GM23338 (cell line): ENCODE measurements at regions not wholly inside any gene's neighbourhood (a gene's known extent, or its start where the extent isn't known, plus 50 kb on each side); places are given as distances from the start of the nearest gene placed in this dataset.

Experiments
- ATAC-seq: fragments of 200-7000 bp; cut with Tn5 transposase; 3 replicates; pipeline ENCODE4 v1.9.1; 2020
- DNase-seq: peaks from one replicate; pipeline ENCODE4 v3.0.0-alpha.2; 2015; ENCODE audit warnings: low spot score
- H2AFZ ChIP-seq: fragments of 200-600 bp; sonication (generic); 2 replicates; pipeline ENCODE4 v1.8.0; 2016; ENCODE audit warnings: antibody characterized with exemption, mild to moderate bottlenecking, moderate library complexity
- H3F3A ChIP-seq: fragments of 200-600 bp; sonication (generic); replicated peaks from 2 replicates; pipeline ENCODE4 v1.8.0; 2017; ENCODE audit warnings: antibody characterized with exemption, mixed run types, low read depth
- H3K27ac ChIP-seq: fragments of 200-600 bp; sonication (generic); 2 replicates; pipeline ENCODE4 v1.6.1; 2016; ENCODE audit warnings: low read depth
- H3K27me3 ChIP-seq: fragments of 200-600 bp; sonication (generic); 2 replicates; pipeline ENCODE4 v1.8.0; 2016; ENCODE audit warnings: mild to moderate bottlenecking, mixed run types, moderate library complexity; ENCODE audit not compliant: insufficient read depth
- H3K36me3 ChIP-seq: fragments of 200-600 bp; sonication (generic); 2 replicates; pipeline ENCODE4 v1.8.0; 2016; ENCODE audit warnings: mild to moderate bottlenecking; ENCODE audit not compliant: insufficient read depth
- H3K4me1 ChIP-seq: fragments of 200-600 bp; sonication (generic); 2 replicates; pipeline ENCODE4 v1.8.0; 2016; ENCODE audit warnings: mild to moderate bottlenecking, moderate library complexity; ENCODE audit not compliant: insufficient read depth
- H3K4me2 ChIP-seq: fragments of 200-600 bp; sonication (generic); 2 replicates; pipeline ENCODE4 v1.7.1; 2017; ENCODE audit warnings: mixed run types
- H3K4me3 ChIP-seq: fragments of 200-600 bp; sonication (generic); 2 replicates; pipeline ENCODE4 v1.6.1; 2016; ENCODE audit warnings: mixed run types
- H3K79me2 ChIP-seq: fragments of 200-600 bp; sonication (generic); replicated peaks from 2 replicates; pipeline ENCODE4 v1.8.0; 2017; ENCODE audit warnings: mild to moderate bottlenecking; ENCODE audit not compliant: insufficient read depth
- H3K9me2 ChIP-seq: fragments of 200-600 bp; sonication (generic); 2 replicates; pipeline ENCODE4 v1.8.0; 2017; ENCODE audit not compliant: insufficient read depth
- H4K20me1 ChIP-seq: fragments of 200-600 bp; sonication (generic); replicated peaks from 2 replicates; pipeline ENCODE4 v1.8.0; 2017; ENCODE audit warnings: mild to moderate bottlenecking; ENCODE audit not compliant: insufficient read depth
- H3K27ac Mint-ChIP-seq: 2 replicates; pipeline ENCODE4 v1.8.0; 2020; ENCODE audit warnings: inconsistent platforms, mild to moderate bottlenecking, moderate library complexity, mixed read lengths
- H3K27me3 Mint-ChIP-seq: 3 replicates; pipeline ENCODE4 v1.8.0; 2022; ENCODE audit warnings: low read depth, mild to moderate bottlenecking, moderate library complexity, mixed read lengths, inconsistent platforms; ENCODE audit not compliant: insufficient read depth, poor library complexity
- H3K36me3 Mint-ChIP-seq: 3 replicates; pipeline ENCODE4 v1.8.0; 2021; ENCODE audit warnings: low read depth, mild to moderate bottlenecking, inconsistent platforms, moderate library complexity, mixed read lengths
- H3K4me1 Mint-ChIP-seq: 3 replicates; pipeline ENCODE4 v1.8.0; 2020; ENCODE audit warnings: mild to moderate bottlenecking, inconsistent platforms, mixed read lengths
- H3K4me3 Mint-ChIP-seq: 3 replicates; pipeline ENCODE4 v1.8.0; 2021; ENCODE audit warnings: moderate library complexity, mild to moderate bottlenecking, inconsistent platforms, mixed read lengths
- H3K9me3 Mint-ChIP-seq: 3 replicates; pipeline ENCODE4 v1.8.0; 2020; ENCODE audit warnings: moderate library complexity, mild to moderate bottlenecking, inconsistent platforms, mixed read lengths
- CREB1 ChIP-seq: fragments of 250-450 bp; sonication (Bioruptor Pico); IDR thresholded peaks from 2 replicates; pipeline ENCODE4 v1.5.0; 2020; ENCODE audit warnings: low read depth, mild to moderate bottlenecking, moderate library complexity
- CTCF ChIP-seq, 2 experiments: fragments of 200-600 bp in 1 of 2; sonication (generic) in 1 of 2; conservative IDR thresholded peaks; 2 replicates each; pipeline versions ENCODE4 v1.5.1 to v1.6.1; 2016 to 2017; ENCODE audit warnings: antibody characterized with exemption in 2 of 2, low read depth in 2 of 2, mild to moderate bottlenecking in 2 of 2, moderate library complexity in 1 of 2
- ETS1 ChIP-seq: IDR thresholded peaks from 2 replicates; pipeline ENCODE4 v1.6.1; 2016; ENCODE audit warnings: antibody characterized with exemption
- EZH2 ChIP-seq: fragments of 200-600 bp; sonication (generic); IDR thresholded peaks from one replicate; pipeline ENCODE4 v1.8.0; 2017; ENCODE audit warnings: antibody characterized with exemption, mild to moderate bottlenecking, low read depth; ENCODE audit not compliant: unreplicated experiment
- EZH2phosphoT487 ChIP-seq: fragments of 200-600 bp; sonication (generic); IDR thresholded peaks from one replicate; pipeline ENCODE4 v1.8.1; 2018; ENCODE audit warnings: antibody characterized with exemption; ENCODE audit not compliant: unreplicated experiment
- JUNB ChIP-seq: IDR thresholded peaks from one replicate; pipeline ENCODE4 v1.6.1; 2016; ENCODE audit warnings: antibody characterized with exemption; ENCODE audit not compliant: unreplicated experiment
- NANOG ChIP-seq: IDR thresholded peaks from 2 replicates; pipeline ENCODE4 v1.6.1; 2016; ENCODE audit warnings: antibody characterized with exemption, borderline replicate concordance
- POLR2AphosphoS5 ChIP-seq: IDR thresholded peaks from 2 replicates; pipeline ENCODE4 v1.6.1; 2016; ENCODE audit warnings: antibody characterized with exemption, low read depth
- REST ChIP-seq: IDR thresholded peaks from one replicate; pipeline ENCODE4 v1.6.1; 2018; ENCODE audit warnings: antibody characterized with exemption; ENCODE audit not compliant: unreplicated experiment
- STAT1 ChIP-seq: IDR thresholded peaks from one replicate; pipeline ENCODE4 v1.6.1; 2016; ENCODE audit warnings: antibody characterized with exemption; ENCODE audit not compliant: unreplicated experiment
- ZNF114 ChIP-seq: fragments of 250-450 bp; sonication (Bioruptor Pico); IDR thresholded peaks from 2 replicates; pipeline ENCODE4 v1.5.0; 2020; ENCODE audit warnings: mild to moderate bottlenecking, moderate library complexity
- ZNF331 ChIP-seq: fragments of 250-450 bp; sonication (Bioruptor Pico); IDR thresholded peaks from 2 replicates; pipeline ENCODE4 v1.5.0; 2020; ENCODE audit warnings: low read depth, mild to moderate bottlenecking, moderate library complexity
- ZNF462 ChIP-seq: fragments of 250-450 bp; sonication (Bioruptor Pico); IDR thresholded peaks from 2 replicates; pipeline ENCODE4 v1.5.0; 2020; ENCODE audit warnings: mild to moderate bottlenecking, moderate library complexity

GRCh38 chr7:79735012-79735411, 281.5 kb upstream of the MAGI2 start:
- Histone ChIP-seq H2AFZ (no peak overlapping the region), H3K27me3 (no peaks in the 10 kb centered on the region), H3K79me2 (no peaks in the 10 kb centered on the region), H3K4me2 (no peak overlapping the region), H3K36me3 (no peaks in the 10 kb centered on the region), H3K4me1 (no peaks in the 10 kb centered on the region), H4K20me1 (no peaks in the 10 kb centered on the region), H3K27ac (no peak overlapping the region), H3K4me3 (no peak overlapping the region), H3K9me2 (no peaks in the 10 kb centered on the region), H3F3A (no peaks in the 10 kb centered on the region)
- Mint-ChIP-seq H3K36me3 (no peaks in the 10 kb centered on the region), H3K9me3 (peaks cover 14% of the 10 kb centered on the region; the same call in 2 of the 3 replicates), H3K27ac (no peak overlapping the region), H3K4me3 (no peak overlapping the region), H3K4me1 (no peaks in the 10 kb centered on the region), H3K27me3 (no peaks in the 10 kb centered on the region)
- no peak for TF ChIP-seq ZNF114 (CRISPR knock-in tag)
- TF ChIP-seq POLR2AphosphoS5: no peak
- no peak for TF ChIP-seq JUNB
- TF ChIP-seq EZH2: no peak
- TF ChIP-seq ZNF331 (CRISPR knock-in tag): no peak
- TF ChIP-seq REST: no peak
- TF ChIP-seq EZH2phosphoT487: no peak
- no peak for TF ChIP-seq CTCF (conservative IDR thresholded peaks at IDR 0.05; ENCODE audit: low read depth in 2 of 2)
- TF ChIP-seq NANOG: no peak
- no peak for TF ChIP-seq ETS1
- no peak for TF ChIP-seq STAT1
- TF ChIP-seq ZNF462 (CRISPR knock-in tag): no peak
- no peak for TF ChIP-seq CREB1
- ATAC-seq (no peak), DNase-seq (no peak)
